H1 (cell line): ENCODE measurements at regions not wholly inside any gene's neighbourhood (a gene's known extent, or its start where the extent isn't known, plus 50 kb on each side); places are given as distances from the start of the nearest gene placed in this dataset.

ENCODE experiments used
- CTCF ChIA-PET: fragments of 300-600 bp; sonication (Branson Sonifier 250); formaldehyde crosslinking; loops from one replicate; lab custom pipeline; 2021; ENCODE audit not compliant: partially characterized antibody; lab: Charles Lee
- POLR2A ChIA-PET: fragments of 300-600 bp; sonication (Branson Sonifier 250); formaldehyde crosslinking; loops from one replicate; lab custom pipeline; 2021; ENCODE audit warnings: inconsistent platforms; ENCODE audit not compliant: partially characterized antibody; lab: Charles Lee
- DNase-seq, 2 experiments: peaks; one replicate each; pipeline versions ENCODE4 v3.0.0 to v3.0.0-alpha.2; 2010 to 2022; ENCODE audit warnings: low spot score in 2 of 2, low read depth in 1 of 2, mixed read lengths in 1 of 2
- FAIRE-seq: peaks from 2 replicates; lab custom pipeline; 2011; peaks lifted over from hg19 to GRCh38; lab: Jason Lieb, UNC
- H2AFZ ChIP-seq: 2 replicates; pipeline ENCODE4 v1.8.1; 2012; ENCODE audit warnings: low read length, inconsistent platforms
- H2AK5ac ChIP-seq: 2 replicates; pipeline ENCODE4 v1.6.1; 2013; ENCODE audit warnings: low read depth, low read length
- H2BK120ac ChIP-seq: replicated peaks from 2 replicates; pipeline ENCODE3; 2013; ENCODE audit warnings: low read depth, low read length, inconsistent platforms
- H2BK12ac ChIP-seq: 2 replicates; pipeline ENCODE4 v1.6.1; 2013; ENCODE audit warnings: low read depth, low read length
- H2BK15ac ChIP-seq: 2 replicates; pipeline ENCODE4 v1.6.1; 2013; ENCODE audit warnings: low read length
- H2BK20ac ChIP-seq: 2 replicates; pipeline ENCODE4 v1.6.1; 2013; ENCODE audit warnings: low read length
- H2BK5ac ChIP-seq: 2 replicates; pipeline ENCODE4 v1.6.1; 2013; ENCODE audit warnings: low read depth, low read length
- H3K14ac ChIP-seq: 2 replicates; pipeline ENCODE4 v1.6.1; 2013; ENCODE audit warnings: inconsistent platforms; ENCODE audit not compliant: insufficient read length
- H3K18ac ChIP-seq: 2 replicates; pipeline ENCODE4 v1.6.1; 2013; ENCODE audit warnings: low read length; ENCODE audit errors: extremely low read depth
- H3K23ac ChIP-seq: 2 replicates; pipeline ENCODE4 v1.6.1; 2013; ENCODE audit warnings: inconsistent platforms; ENCODE audit not compliant: insufficient read length
- H3K23me2 ChIP-seq: 2 replicates; pipeline ENCODE4 v1.6.1; 2013; ENCODE audit warnings: low read depth, low read length
- H3K27ac ChIP-seq: 2 replicates; pipeline ENCODE4 v1.6.1; 2011; ENCODE audit warnings: low read depth, low read length, inconsistent platforms
- H3K27me3 ChIP-seq, 4 experiments: replicated peaks in 1 of 4; 1 replicate in 1 of 4; 2 replicates in 3 of 4; pipeline versions ENCODE4 v1.6.1 to v1.8.1; 2011 to 2013; ENCODE audit warnings: low read length in 3 of 4, mild to moderate bottlenecking in 3 of 4, inconsistent platforms in 2 of 4, mixed read lengths in 2 of 4, moderate library complexity in 1 of 4; ENCODE audit not compliant: control insufficient read depth in 3 of 4, insufficient read depth in 3 of 4; ENCODE audit errors: extremely low read depth in 1 of 4
- H3K36me3 ChIP-seq, 4 experiments: 2 replicates each; pipeline versions ENCODE4 v1.6.1 to v1.8.1; 2011 to 2013; ENCODE audit warnings: mild to moderate bottlenecking in 4 of 4, low read length in 3 of 4, moderate library complexity in 2 of 4, control low read depth in 1 of 4, inconsistent platforms in 1 of 4; ENCODE audit not compliant: insufficient read depth in 4 of 4, control insufficient read depth in 2 of 4
- H3K4ac ChIP-seq: replicated peaks from 2 replicates; pipeline ENCODE3; 2013; ENCODE audit warnings: low read length, low read depth, mixed read lengths, inconsistent platforms; ENCODE audit not compliant: insufficient read length
- H3K4me1 ChIP-seq, 4 experiments: replicated peaks in 1 of 4; 1 replicate in 1 of 4; 2 replicates in 3 of 4; pipeline versions ENCODE4 v1.6.1 to v1.8.1; 2011 to 2013; ENCODE audit warnings: low read length in 3 of 4, inconsistent platforms in 2 of 4, mixed read lengths in 1 of 4; ENCODE audit not compliant: insufficient read depth in 4 of 4, control insufficient read depth in 3 of 4
- H3K4me2 ChIP-seq, 2 experiments: 2 replicates each; pipeline versions ENCODE4 v1.6.1 to v1.8.1; 2011 to 2013; ENCODE audit warnings: low read depth in 2 of 2, low read length in 2 of 2, control low read depth in 1 of 2, inconsistent platforms in 1 of 2, mild to moderate bottlenecking in 1 of 2; ENCODE audit not compliant: insufficient read depth in 1 of 2
- H3K4me3 ChIP-seq, 4 experiments: fragments of 200-600, 300-600 bp in 1 of 4; sonication (generic), shearing (Covaris generic), sonication (Bioruptor Twin) in 1 of 4; 2 replicates each; pipeline versions ENCODE4 v1.5.1 to v1.8.1; 2011 to 2016; ENCODE audit warnings: low read length in 4 of 4, low read depth in 3 of 4, control low read depth in 2 of 4, inconsistent platforms in 2 of 4, mild to moderate bottlenecking in 2 of 4, mixed read lengths in 1 of 4, moderate library complexity in 1 of 4; ENCODE audit not compliant: insufficient read depth in 2 of 4; ENCODE audit errors: extremely low read depth in 1 of 4
- H3K56ac ChIP-seq: replicated peaks from 2 replicates; pipeline ENCODE3; 2013; ENCODE audit warnings: low read depth, mild to moderate bottlenecking, mixed read lengths, low read length, inconsistent platforms; ENCODE audit not compliant: insufficient read length
- H3K79me1 ChIP-seq: 2 replicates; pipeline ENCODE4 v1.6.1; 2013; ENCODE audit warnings: low read depth, low read length, control low read depth
- H3K79me2 ChIP-seq, 2 experiments: 2 replicates each; pipeline versions ENCODE4 v1.6.1 to v1.8.1; 2012 to 2013; ENCODE audit warnings: low read length in 2 of 2, mild to moderate bottlenecking in 2 of 2, inconsistent platforms in 1 of 2; ENCODE audit not compliant: insufficient read depth in 2 of 2, control insufficient read depth in 1 of 2
- H3K9ac ChIP-seq, 4 experiments: replicated peaks in 1 of 4; 1 replicate in 1 of 4; 2 replicates in 3 of 4; pipeline versions ENCODE4 v1.6.1 to v1.8.1; 2011 to 2013; ENCODE audit warnings: low read depth in 3 of 4, low read length in 3 of 4, control low read depth in 2 of 4, mild to moderate bottlenecking in 2 of 4, moderate library complexity in 2 of 4, inconsistent platforms in 1 of 4; ENCODE audit errors: extremely low read depth in 1 of 4
- H3K9me3 ChIP-seq, 2 experiments: 2 replicates each; pipeline versions ENCODE4 v1.6.1 to v1.8.1; 2012 to 2013; ENCODE audit warnings: mild to moderate bottlenecking in 2 of 2, moderate library complexity in 2 of 2, control low read depth in 1 of 2, inconsistent platforms in 1 of 2, low read depth in 1 of 2, low read length in 1 of 2, mixed read lengths in 1 of 2; ENCODE audit not compliant: insufficient read depth in 2 of 2
- H4K20me1 ChIP-seq, 2 experiments: replicated peaks in 1 of 2; 2 replicates each; pipeline versions ENCODE3 to v1.8.1; 2011 to 2013; ENCODE audit warnings: inconsistent platforms in 2 of 2, low read length in 2 of 2, mild to moderate bottlenecking in 1 of 2; ENCODE audit not compliant: insufficient read depth in 2 of 2, control insufficient read depth in 1 of 2
- H4K5ac ChIP-seq: 2 replicates; pipeline ENCODE4 v1.6.1; 2013; ENCODE audit warnings: low read length, low read depth, mixed read lengths, inconsistent platforms; ENCODE audit not compliant: insufficient read length
- H4K8ac ChIP-seq: 2 replicates; pipeline ENCODE4 v1.8.0; 2013; ENCODE audit warnings: mild to moderate bottlenecking, moderate library complexity, low read length, inconsistent platforms; ENCODE audit not compliant: insufficient read depth; ENCODE audit errors: extremely low read depth
- H4K91ac ChIP-seq: replicated peaks from 2 replicates; pipeline ENCODE3; 2013; ENCODE audit warnings: low read length, mixed read lengths, inconsistent platforms; ENCODE audit not compliant: insufficient read length
- ATF3 ChIP-seq: IDR thresholded peaks from 2 replicates; pipeline ENCODE4 v1.6.1; 2011; ENCODE audit warnings: low read depth, mild to moderate bottlenecking, low read length; ENCODE audit not compliant: insufficient read depth
- FOSL1 ChIP-seq: IDR thresholded peaks from 2 replicates; pipeline ENCODE4 v1.6.1; 2011; ENCODE audit warnings: mild to moderate bottlenecking, low read depth, low read length, moderate library complexity; ENCODE audit not compliant: insufficient read depth
- JUND ChIP-seq: IDR thresholded peaks from 2 replicates; pipeline ENCODE4 v1.6.1; 2011; ENCODE audit warnings: mild to moderate bottlenecking, improper control_type of control experiment, low read length
- MAX ChIP-seq: IDR thresholded peaks from 2 replicates; pipeline ENCODE4 v1.6.1; 2012; ENCODE audit warnings: inconsistent platforms
- NANOG ChIP-seq: IDR thresholded peaks from 2 replicates; pipeline ENCODE4 v1.6.1; 2011; ENCODE audit warnings: low read length, low read depth, mild to moderate bottlenecking, inconsistent platforms; ENCODE audit not compliant: insufficient read depth, poor library complexity, severe bottlenecking
- TCF12 ChIP-seq: IDR thresholded peaks from 2 replicates; pipeline ENCODE4 v1.6.1; 2011; ENCODE audit warnings: low read depth, mild to moderate bottlenecking, low read length
- YY1 ChIP-seq: IDR thresholded peaks from 2 replicates; pipeline ENCODE4 v1.6.1; 2011; ENCODE audit warnings: low read depth, mild to moderate bottlenecking, low read length
- WGBS, 2 experiments: shearing (Covaris generic) in 1 of 2; methylation state at CpG; one replicate each; pipeline versions ENCODE4 v1.1.6 to v1.1.7; 2013 to 2015; ENCODE audit warnings: low lambda C conversion rate in 2 of 2, mixed read lengths in 2 of 2, inconsistent platforms in 1 of 2, low coverage in 1 of 2, missing lambda C conversion rate in 1 of 2; ENCODE audit not compliant: insufficient replicate concordance in 2 of 2, insufficient coverage in 1 of 2, insufficient read length in 1 of 2; ENCODE audit errors: extremely low coverage in 1 of 2, missing lambda C conversion rate in 1 of 2; 5-methylcytosine and 5-hydroxymethylcytosine counted together

DNA sequence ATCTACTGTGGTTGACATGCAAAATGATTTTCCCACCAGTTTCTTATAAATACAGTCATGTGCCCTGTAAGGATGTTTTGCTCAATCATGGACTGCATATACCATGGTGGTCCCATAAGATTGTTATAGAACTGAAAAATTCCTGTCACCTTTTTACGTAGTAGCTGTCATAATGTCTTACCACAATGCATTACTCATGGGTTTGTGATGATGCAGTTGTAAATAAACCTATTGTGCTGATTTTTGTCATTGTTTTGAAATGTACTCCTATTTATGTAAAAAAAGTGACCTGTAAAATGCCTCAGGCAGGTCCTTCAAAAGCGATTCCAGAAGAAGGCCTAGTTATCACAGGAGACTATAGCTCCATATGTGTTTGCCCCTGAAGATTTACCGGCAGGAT, 695.4 kb upstream of the KIF2B start:
- ChIA-PET CTCF (no interaction called here), POLR2A (no interaction called here)
- no peak overlapping the region for H2BK12ac ChIP-seq
- no peak overlapping the region for H3K27ac ChIP-seq
- no peak overlapping the region for H2BK20ac ChIP-seq
- H3K56ac ChIP-seq: no peak overlapping the region
- H2BK15ac ChIP-seq: no peak overlapping the region
- H3K79me2 ChIP-seq: no peaks in the 10 kb centered on the region
- no peak overlapping the region for H4K8ac ChIP-seq
- H3K23me2 ChIP-seq: no peaks in the 10 kb centered on the region
- no peaks in the 10 kb centered on the region for H3K36me3 ChIP-seq
- H4K5ac ChIP-seq: no peak overlapping the region
- H2AK5ac ChIP-seq: no peak overlapping the region
- H2BK5ac ChIP-seq: no peak overlapping the region
- no peak overlapping the region for H3K9ac ChIP-seq
- H3K4me1 ChIP-seq: no peaks in the 10 kb centered on the region
- H3K4me2 ChIP-seq: no peak overlapping the region
- FAIRE-seq (no peak), DNase-seq (no peak)
- no peaks in the 10 kb centered on the region for H4K20me1 ChIP-seq
- no peaks in the 10 kb centered on the region for H3K9me3 ChIP-seq
- H3K23ac ChIP-seq: no peak overlapping the region
- H2BK120ac ChIP-seq: no peak overlapping the region
- H2AFZ ChIP-seq: no peak overlapping the region
- H3K4ac ChIP-seq: no peak overlapping the region
- no peak overlapping the region for H3K4me3 ChIP-seq
- no peaks in the 10 kb centered on the region for H3K27me3 ChIP-seq
- H3K14ac ChIP-seq: no peak overlapping the region
- no peak overlapping the region for H3K18ac ChIP-seq
- no peak overlapping the region for H4K91ac ChIP-seq
- WGBS, 2 experiments: 88% methylated on average over 3 of the region's 3 CpGs; no CpG with 5 or more reads in 1 of the 2 experiments
- TF ChIP-seq MAX (no peak), JUND (no peak), NANOG (no peak), FOSL1 (no peak), TCF12 (no peak), ATF3 (no peak), YY1 (no peak)
- no peaks in the 10 kb centered on the region for H3K79me1 ChIP-seq
